SK-N-SH (cell line): ENCODE measurements at regions not wholly inside any gene's neighbourhood (a gene's known extent, or its start where the extent isn't known, plus 50 kb on each side); places are given as distances from the start of the nearest gene placed in this dataset.
"Not testable (repeated sequence)": the region's sequence is repeated elsewhere in the genome, so short reads cannot be mapped to it uniquely, and the experiment has no call there.

ENCODE experiments used
- CTCF ChIA-PET: fragments of 300-600, 350-600 bp; formaldehyde crosslinking; extraction: SDS; loops from one replicate; lab custom pipeline; 2021; lab: Yijun Ruan, JAX
- POLR2A ChIA-PET: fragments of 350-600 bp; sonication (Branson Sonifier 250); formaldehyde crosslinking; extraction: SDS; loops from one replicate; lab custom pipeline; 2020; ENCODE audit warnings: antibody characterized with exemption, inconsistent platforms; lab: Yijun Ruan, JAX
- DNase-seq: peaks from one replicate; pipeline ENCODE4 v3.0.0; 2012
- H2AFZ ChIP-seq: fragments of 200-600 bp; sonication (generic); 2 replicates; pipeline ENCODE4 v1.8.1; 2016; ENCODE audit warnings: antibody characterized with exemption, mild to moderate bottlenecking, low read depth
- H3F3A ChIP-seq: fragments of 200-600 bp; sonication (generic); replicated peaks from 2 replicates; pipeline ENCODE3; 2016; ENCODE audit warnings: antibody characterized with exemption, mild to moderate bottlenecking; ENCODE audit not compliant: insufficient read depth
- H3K27ac ChIP-seq, 2 experiments: fragments of 200-500 bp in 1 of 2; fragments of 200-600 bp in 1 of 2; sonication (Bioruptor generic) in 1 of 2; sonication (generic), shearing (Covaris generic) in 1 of 2; 2 replicates each; pipeline versions ENCODE4 v1.5.1 to v1.6.1; 2014 to 2016; ENCODE audit warnings: low read depth in 2 of 2, inconsistent platforms in 1 of 2, low read length in 1 of 2, mild to moderate bottlenecking in 1 of 2, mixed read lengths in 1 of 2
- H3K27me3 ChIP-seq: fragments of 200-600 bp; sonication (generic), shearing (Covaris generic); 2 replicates; pipeline ENCODE4 v1.6.1; 2016; ENCODE audit warnings: mixed run types; ENCODE audit not compliant: insufficient read depth
- H3K36me3 ChIP-seq, 2 experiments: fragments of 200-500 bp in 1 of 2; fragments of 200-600 bp in 1 of 2; sonication (Bioruptor generic) in 1 of 2; sonication (generic) in 1 of 2; replicated peaks in 1 of 2; 2 replicates each; pipeline versions ENCODE3 to v1.5.1; 2014 to 2016; ENCODE audit warnings: low read length in 1 of 2, mild to moderate bottlenecking in 1 of 2; ENCODE audit not compliant: insufficient read depth in 2 of 2, control insufficient read depth in 1 of 2
- H3K4me1 ChIP-seq, 2 experiments: fragments of 200-500 bp in 1 of 2; fragments of 200-600 bp in 1 of 2; sonication (Bioruptor generic) in 1 of 2; sonication (generic), shearing (Covaris generic) in 1 of 2; 2 replicates each; pipeline versions ENCODE4 v1.5.1 to v1.6.1; 2014 to 2016; ENCODE audit warnings: low read depth in 1 of 2, low read length in 1 of 2, mixed run types in 1 of 2; ENCODE audit not compliant: insufficient read depth in 2 of 2, control insufficient read depth in 1 of 2
- H3K4me2 ChIP-seq: fragments of 200-600 bp; sonication (generic), shearing (Covaris generic); 2 replicates; pipeline ENCODE4 v1.6.1; 2017; ENCODE audit warnings: mixed run types
- H3K4me3 ChIP-seq, 2 experiments: fragments of 200-500 bp in 1 of 2; fragments of 200-600 bp in 1 of 2; sonication (Bioruptor generic) in 1 of 2; sonication (generic), shearing (Covaris generic) in 1 of 2; 2 replicates each; pipeline versions ENCODE4 v1.5.1 to v1.8.1; 2014 to 2016; ENCODE audit warnings: low read depth in 2 of 2, inconsistent platforms in 1 of 2, low read length in 1 of 2, mild to moderate bottlenecking in 1 of 2, mixed read lengths in 1 of 2, moderate library complexity in 1 of 2
- H3K79me2 ChIP-seq: fragments of 200-600 bp; sonication (generic); 2 replicates; pipeline ENCODE4 v1.8.1; 2017; ENCODE audit warnings: mild to moderate bottlenecking; ENCODE audit not compliant: insufficient read depth
- H3K9ac ChIP-seq: fragments of 200-600 bp; sonication (generic); 2 replicates; pipeline ENCODE4 v1.6.1; 2017; ENCODE audit warnings: mixed run types
- H3K9me2 ChIP-seq: fragments of 200-600 bp; sonication (generic); 2 replicates; pipeline ENCODE4 v1.6.1; 2017; ENCODE audit warnings: mixed run types
- H3K9me3 ChIP-seq: fragments of 200-600 bp; sonication (generic); 2 replicates; pipeline ENCODE4 v1.6.1; 2017; ENCODE audit warnings: mixed run types, mild to moderate bottlenecking, moderate library complexity
- H4K20me1 ChIP-seq: fragments of 200-600 bp; sonication (generic); 2 replicates; pipeline ENCODE4 v1.6.1; 2017; ENCODE audit warnings: mild to moderate bottlenecking, mixed run types; ENCODE audit not compliant: insufficient read depth
- CHD2 ChIP-seq: fragments of 150-350 bp; IDR thresholded peaks from 2 replicates; pipeline ENCODE4 v1.6.1; 2018; ENCODE audit warnings: low read length; ENCODE audit not compliant: partially characterized antibody
- EP300 ChIP-seq, 2 experiments: IDR thresholded peaks; 2 replicates each; pipeline versions ENCODE4 v1.4.0 to v1.6.1; 2012; ENCODE audit warnings: borderline replicate concordance in 1 of 2, low read depth in 1 of 2, low read length in 1 of 2
- EZH2phosphoT487 ChIP-seq: fragments of 200-600 bp; sonication (generic); IDR thresholded peaks from 2 replicates; pipeline ENCODE4 v1.6.1; 2017; ENCODE audit warnings: low read depth, mixed run types, mild to moderate bottlenecking, antibody characterized with exemption, moderate library complexity, borderline replicate concordance
- FOSL2 ChIP-seq: IDR thresholded peaks from 2 replicates; pipeline ENCODE4 v1.4.0; 2012; ENCODE audit warnings: low read depth, mild to moderate bottlenecking, moderate library complexity, borderline replicate concordance
- FOXJ3 ChIP-seq: sonication (generic); formaldehyde crosslinking; IDR thresholded peaks from 2 replicates; pipeline ENCODE4 v1.5.1; 2020; ENCODE audit warnings: mild to moderate bottlenecking, missing genetic modification reagents
- FOXM1 ChIP-seq: IDR thresholded peaks from 2 replicates; pipeline ENCODE4 v1.4.0; 2012; ENCODE audit warnings: low read depth, mild to moderate bottlenecking
- GABPA ChIP-seq: IDR thresholded peaks from 2 replicates; pipeline ENCODE4 v1.4.0; 2012; ENCODE audit warnings: low read depth, mild to moderate bottlenecking
- GATA2 ChIP-seq: sonication (generic); formaldehyde crosslinking; IDR thresholded peaks from 2 replicates; pipeline ENCODE4 v1.5.0; 2020; ENCODE audit warnings: mild to moderate bottlenecking, missing genetic modification reagents
- MXI1 ChIP-seq: IDR thresholded peaks from 2 replicates; pipeline ENCODE4 v1.6.1; 2012; ENCODE audit warnings: mild to moderate bottlenecking, low read depth, low read length, improper control_type of control experiment
- NFIC ChIP-seq: IDR thresholded peaks from 2 replicates; pipeline ENCODE4 v1.4.0; 2012; ENCODE audit warnings: borderline replicate concordance
- NRF1 ChIP-seq: IDR thresholded peaks from 2 replicates; pipeline ENCODE4 v1.6.1; 2012; ENCODE audit warnings: low read depth, mild to moderate bottlenecking, low read length
- POLR2AphosphoS5 ChIP-seq: IDR thresholded peaks from 2 replicates; pipeline ENCODE4 v1.6.1; 2012; ENCODE audit warnings: low read depth, low read length
- RAD21 ChIP-seq: IDR thresholded peaks from 2 replicates; pipeline ENCODE4 v1.6.1; 2012; ENCODE audit warnings: mild to moderate bottlenecking, low read length
- RCOR1 ChIP-seq: fragments of 150-350 bp; IDR thresholded peaks from 2 replicates; pipeline ENCODE4 v1.6.1; 2017; ENCODE audit warnings: antibody characterized with exemption, low read length
- RFX5 ChIP-seq: IDR thresholded peaks from 2 replicates; pipeline ENCODE4 v1.6.1; 2012; ENCODE audit warnings: mild to moderate bottlenecking, improper control_type of control experiment, low read length
- RXRA ChIP-seq: IDR thresholded peaks from 2 replicates; pipeline ENCODE4 v1.4.0; 2012; ENCODE audit warnings: low read depth, mild to moderate bottlenecking, borderline replicate concordance
- TAF1 ChIP-seq: IDR thresholded peaks from 2 replicates; pipeline ENCODE4 v1.6.1; 2012; ENCODE audit warnings: low read depth, mild to moderate bottlenecking, low read length, moderate library complexity, borderline replicate concordance
- WGBS: methylation state at CpG from one replicate; pipeline ENCODE4 v1.1.6; 2017; ENCODE audit warnings: low lambda C conversion rate; 5-methylcytosine and 5-hydroxymethylcytosine counted together
- TF ChIP-seq, protein P1 (sequence below): fragments of 200-600 bp; sonication (generic); IDR thresholded peaks from 2 replicates; pipeline ENCODE4 v1.6.1; 2017; ENCODE audit warnings: antibody characterized with exemption, mild to moderate bottlenecking, moderate library complexity
- TF ChIP-seq, protein P2 (sequence below): fragments of 150-350 bp; IDR thresholded peaks from 2 replicates; pipeline ENCODE4 v1.6.1; 2017; ENCODE audit warnings: antibody characterized with exemption, low read length, low read depth, borderline replicate concordance

DNA sequence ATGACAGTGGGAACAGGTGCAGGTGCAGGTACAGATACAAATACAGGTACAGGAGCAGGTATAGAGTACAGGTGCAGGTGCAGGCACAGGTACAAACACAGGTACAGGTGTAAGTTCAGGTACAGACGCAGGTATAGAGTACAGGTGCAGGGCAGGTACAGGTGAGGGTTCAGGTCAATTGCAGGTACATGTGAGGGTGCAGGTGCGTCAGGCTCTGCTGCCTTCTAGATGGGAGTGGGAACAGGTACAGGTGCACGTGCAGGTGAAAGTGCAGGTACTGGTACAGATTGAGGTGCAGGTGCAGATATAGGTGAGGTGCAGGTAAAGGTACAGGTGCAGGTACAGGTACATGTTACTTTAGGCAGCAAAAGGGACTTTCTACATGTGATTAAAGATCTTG lies 85.7 kb downstream of the CRLF2 start:
- 14% methylated on average over 3 of the region's 3 CpGs for WGBS
- no peak overlapping the region for H3K9ac ChIP-seq
- H3F3A ChIP-seq, result no peaks in the 10 kb centered on the region
- H2AFZ ChIP-seq, result no peak overlapping the region
- no peak overlapping the region for H3K4me3 ChIP-seq
- H3K9me2 ChIP-seq, result no peaks in the 10 kb centered on the region
- H3K4me1 ChIP-seq, result no peaks in the 10 kb centered on the region
- no peak for DNase-seq
- H3K79me2 ChIP-seq, result no peaks in the 10 kb centered on the region
- no peaks in the 10 kb centered on the region for H3K9me3 ChIP-seq
- H4K20me1 ChIP-seq, result no peaks in the 10 kb centered on the region
- H3K27me3 ChIP-seq, result peaks cover 8% of the 10 kb centered on the region; the same call in 1 of the 2 replicates
- TF ChIP-seq GABPA (no peak), RXRA (no peak), POLR2AphosphoS5 (no peak), EP300 (IDR thresholded peaks at IDR 0.05; ENCODE audit: borderline replicate concordance in 1 of 2, low read depth in 1 of 2, low read length in 1 of 2) (no peak), EZH2phosphoT487 (no peak), MXI1 (no peak), RFX5 (no peak), FOSL2 (no peak), CHD2 (no peak), FOXJ3 (CRISPR knock-in tag) (no peak), NFIC (no peak), FOXM1 (no peak), RCOR1 (no peak), TAF1 (no peak), NRF1 (no peak)
- TF ChIP-seq, protein P1, sequence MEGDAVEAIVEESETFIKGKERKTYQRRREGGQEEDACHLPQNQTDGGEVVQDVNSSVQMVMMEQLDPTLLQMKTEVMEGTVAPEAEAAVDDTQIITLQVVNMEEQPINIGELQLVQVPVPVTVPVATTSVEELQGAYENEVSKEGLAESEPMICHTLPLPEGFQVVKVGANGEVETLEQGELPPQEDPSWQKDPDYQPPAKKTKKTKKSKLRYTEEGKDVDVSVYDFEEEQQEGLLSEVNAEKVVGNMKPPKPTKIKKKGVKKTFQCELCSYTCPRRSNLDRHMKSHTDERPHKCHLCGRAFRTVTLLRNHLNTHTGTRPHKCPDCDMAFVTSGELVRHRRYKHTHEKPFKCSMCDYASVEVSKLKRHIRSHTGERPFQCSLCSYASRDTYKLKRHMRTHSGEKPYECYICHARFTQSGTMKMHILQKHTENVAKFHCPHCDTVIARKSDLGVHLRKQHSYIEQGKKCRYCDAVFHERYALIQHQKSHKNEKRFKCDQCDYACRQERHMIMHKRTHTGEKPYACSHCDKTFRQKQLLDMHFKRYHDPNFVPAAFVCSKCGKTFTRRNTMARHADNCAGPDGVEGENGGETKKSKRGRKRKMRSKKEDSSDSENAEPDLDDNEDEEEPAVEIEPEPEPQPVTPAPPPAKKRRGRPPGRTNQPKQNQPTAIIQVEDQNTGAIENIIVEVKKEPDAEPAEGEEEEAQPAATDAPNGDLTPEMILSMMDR, result no peak
- TF ChIP-seq, protein P2, sequence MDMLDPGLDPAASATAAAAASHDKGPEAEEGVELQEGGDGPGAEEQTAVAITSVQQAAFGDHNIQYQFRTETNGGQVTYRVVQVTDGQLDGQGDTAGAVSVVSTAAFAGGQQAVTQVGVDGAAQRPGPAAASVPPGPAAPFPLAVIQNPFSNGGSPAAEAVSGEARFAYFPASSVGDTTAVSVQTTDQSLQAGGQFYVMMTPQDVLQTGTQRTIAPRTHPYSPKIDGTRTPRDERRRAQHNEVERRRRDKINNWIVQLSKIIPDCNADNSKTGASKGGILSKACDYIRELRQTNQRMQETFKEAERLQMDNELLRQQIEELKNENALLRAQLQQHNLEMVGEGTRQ, result no peak
- H3K27ac ChIP-seq, result no peak overlapping the region
- no peaks in the 10 kb centered on the region for H3K36me3 ChIP-seq
- CTCF ChIA-PET, result no interaction called here
- no peak overlapping the region for H3K4me2 ChIP-seq
- POLR2A ChIA-PET, result no interaction called here

DNA sequence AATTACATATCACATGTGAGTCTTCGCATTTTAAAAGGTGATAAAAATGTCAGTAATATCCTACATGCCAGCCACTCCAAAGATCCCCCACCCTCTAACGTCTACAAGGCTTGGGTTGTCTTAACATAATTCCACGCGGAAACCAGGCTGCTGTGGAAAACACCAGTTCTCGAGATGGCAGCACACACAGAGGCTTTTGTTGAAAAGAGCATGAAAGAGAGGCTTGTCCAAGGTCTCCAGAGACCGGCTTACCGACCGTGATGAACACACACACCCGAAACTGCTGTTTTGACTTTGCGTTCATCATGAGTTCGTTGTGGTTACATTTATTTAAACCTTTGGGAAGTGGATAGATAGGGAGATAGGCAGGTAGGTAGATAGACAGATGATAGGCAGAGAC lies 87.9 kb downstream of the CRLF2 start:
- H3K79me2 ChIP-seq, result no peaks in the 10 kb centered on the region
- H3K9me3 ChIP-seq, result no peaks in the 10 kb centered on the region
- H3K4me1 ChIP-seq, result no peaks in the 10 kb centered on the region
- H4K20me1 ChIP-seq, result no peaks in the 10 kb centered on the region
- no peak overlapping the region for H3K27ac ChIP-seq
- no peaks in the 10 kb centered on the region for H3K9me2 ChIP-seq
- no peaks in the 10 kb centered on the region for H3F3A ChIP-seq
- H3K27me3 ChIP-seq, result no peaks in the 10 kb centered on the region
- WGBS, result 14% methylated on average over 11 of the region's 11 CpGs
- no peak overlapping the region for H3K4me2 ChIP-seq
- no peaks in the 10 kb centered on the region for H3K36me3 ChIP-seq
- no peak overlapping the region for H2AFZ ChIP-seq
- no peak for DNase-seq
- ChIA-PET POLR2A (no interaction called here), CTCF (no interaction called here)
- H3K9ac ChIP-seq, result no peak overlapping the region
- H3K4me3 ChIP-seq, result no peak overlapping the region
- TF ChIP-seq GATA2 (CRISPR knock-in tag) (no peak), RAD21 (no peak)

DNA sequence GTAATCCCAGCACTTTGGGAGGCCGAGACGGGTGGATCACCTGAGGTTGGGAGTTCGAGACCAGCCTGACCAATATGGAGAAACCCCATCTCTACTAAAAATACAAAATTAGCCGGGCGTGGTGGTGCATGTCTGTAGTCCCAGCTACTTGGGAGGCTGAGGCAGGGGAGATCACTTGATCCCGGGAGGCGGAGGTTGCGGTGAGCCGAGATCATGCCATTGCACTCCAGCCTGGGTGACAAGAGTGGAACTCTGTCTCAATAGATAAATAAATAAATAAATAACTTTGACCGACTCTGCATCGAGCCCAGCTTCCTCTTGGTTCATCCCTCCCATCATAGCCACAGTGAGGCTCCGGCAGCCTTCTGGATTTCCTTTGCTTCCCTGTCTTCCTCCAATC lies 89.6 kb downstream of the CRLF2 start:
- H3K27ac ChIP-seq, H3K9ac ChIP-seq, H3K9me3 ChIP-seq, H3K4me3 ChIP-seq, H3K27me3 ChIP-seq, H3K79me2 ChIP-seq, POLR2A ChIA-PET, H4K20me1 ChIP-seq, H3K4me1 ChIP-seq, DNase-seq, H3K4me2 ChIP-seq, H3K36me3 ChIP-seq, H2AFZ ChIP-seq, CTCF ChIA-PET, H3F3A ChIP-seq, H3K9me2 ChIP-seq: not testable (repeated sequence)
- 37% methylated on average over 12 of the region's 12 CpGs for WGBS
